Spleen (tissue), 7 donors: ENCODE measurements at regions not wholly inside any gene's neighbourhood (a gene's known extent, or its start where the extent isn't known, plus 50 kb on each side); places are given as distances from the start of the nearest gene placed in this dataset.

ENCODE experiments used
- POLR2A ChIP-seq, 3 donors: fragments of 450-650 bp; IDR thresholded peaks; one replicate each; pipeline ENCODE4 v1.5.1; 2017; ENCODE audit warnings: antibody characterized with exemption in 3 of 3, mild to moderate bottlenecking in 1 of 3
- POLR2AphosphoS5 ChIP-seq, 3 donors: sonication (generic); formaldehyde crosslinking; IDR thresholded peaks; one replicate each; pipeline ENCODE4 v1.5.1; 2017; ENCODE audit warnings: antibody characterized with exemption in 3 of 3
- TF ChIP-seq, protein P1 (sequence below), 11 experiments: fragments of 200-600 bp in 7 of 11; fragments of 450-650 bp in 4 of 11; sonication (generic) in 4 of 11; IDR thresholded peaks in 8 of 11; conservative IDR thresholded peaks in 3 of 11; 1 replicate in 7 of 11; 2 replicates in 4 of 11; pipeline versions ENCODE4 v1.4.0 to v1.8.0; 2016 to 2021; ENCODE audit warnings: antibody characterized with exemption in 11 of 11, inconsistent platforms in 4 of 11, mild to moderate bottlenecking in 1 of 11
- donor health status: DM: no; HTN: no; CAD: no; lungs with moderate emphysema.
- donor health status: DM: no; HTN: no; CAD: no.
- donor health status: DM: no; HTN: no; CAD: no.

- TF ChIP-seq, protein P1, sequence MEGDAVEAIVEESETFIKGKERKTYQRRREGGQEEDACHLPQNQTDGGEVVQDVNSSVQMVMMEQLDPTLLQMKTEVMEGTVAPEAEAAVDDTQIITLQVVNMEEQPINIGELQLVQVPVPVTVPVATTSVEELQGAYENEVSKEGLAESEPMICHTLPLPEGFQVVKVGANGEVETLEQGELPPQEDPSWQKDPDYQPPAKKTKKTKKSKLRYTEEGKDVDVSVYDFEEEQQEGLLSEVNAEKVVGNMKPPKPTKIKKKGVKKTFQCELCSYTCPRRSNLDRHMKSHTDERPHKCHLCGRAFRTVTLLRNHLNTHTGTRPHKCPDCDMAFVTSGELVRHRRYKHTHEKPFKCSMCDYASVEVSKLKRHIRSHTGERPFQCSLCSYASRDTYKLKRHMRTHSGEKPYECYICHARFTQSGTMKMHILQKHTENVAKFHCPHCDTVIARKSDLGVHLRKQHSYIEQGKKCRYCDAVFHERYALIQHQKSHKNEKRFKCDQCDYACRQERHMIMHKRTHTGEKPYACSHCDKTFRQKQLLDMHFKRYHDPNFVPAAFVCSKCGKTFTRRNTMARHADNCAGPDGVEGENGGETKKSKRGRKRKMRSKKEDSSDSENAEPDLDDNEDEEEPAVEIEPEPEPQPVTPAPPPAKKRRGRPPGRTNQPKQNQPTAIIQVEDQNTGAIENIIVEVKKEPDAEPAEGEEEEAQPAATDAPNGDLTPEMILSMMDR (IDR thresholded peaks at IDR 0.05 in 8 of 11, conservative IDR thresholded peaks at IDR 0.05 in 3 of 11), result no peak
- TF ChIP-seq POLR2A (IDR thresholded peaks at IDR 0.05), result no peak
- no peak for TF ChIP-seq POLR2AphosphoS5 (IDR thresholded peaks at IDR 0.05)
Measured at GRCh38 chr9:26773056-26773455, 119.5 kb downstream of the CAAP1 start.
